Astrocyte (in vitro differentiated cells and primary cell): ENCODE measurements at regions not wholly inside any gene's neighbourhood (a gene's known extent, or its start where the extent isn't known, plus 50 kb on each side); places are given as distances from the start of the nearest gene placed in this dataset.

Experiments used
- DNase-seq: peaks from one replicate; pipeline ENCODE4 v3.0.0-alpha.2; 2010; ENCODE audit warnings: low read depth
- FAIRE-seq: peaks from 2 replicates; lab custom pipeline; 2011; peaks lifted over from hg19 to GRCh38; lab: Jason Lieb, UNC
- H2AFZ ChIP-seq: 2 replicates; pipeline ENCODE4 v1.6.0; 2012; ENCODE audit warnings: low read depth, low read length, inconsistent platforms
- H3K27ac ChIP-seq: 2 replicates; pipeline ENCODE4 v1.5.1; 2011; ENCODE audit warnings: low read depth, low read length, inconsistent platforms
- H3K27me3 ChIP-seq: 2 replicates; pipeline ENCODE4 v1.6.0; 2011; ENCODE audit warnings: low read length, inconsistent platforms; ENCODE audit not compliant: insufficient read depth
- H3K36me3 ChIP-seq: 2 replicates; pipeline ENCODE4 v1.5.1; 2011; ENCODE audit warnings: low read length, inconsistent platforms; ENCODE audit not compliant: insufficient read depth
- H3K4me1 ChIP-seq: 2 replicates; pipeline ENCODE4 v1.5.1; 2011; ENCODE audit warnings: low read length, inconsistent platforms; ENCODE audit not compliant: insufficient read depth
- H3K4me2 ChIP-seq: 2 replicates; pipeline ENCODE4 v1.6.0; 2012; ENCODE audit warnings: low read length, inconsistent platforms
- H3K4me3 ChIP-seq: 2 replicates; pipeline ENCODE4 v1.5.1; 2011; ENCODE audit warnings: low read depth, mild to moderate bottlenecking, low read length, inconsistent platforms; ENCODE audit not compliant: insufficient read depth
- H3K79me2 ChIP-seq: 2 replicates; pipeline ENCODE4 v1.6.0; 2012; ENCODE audit warnings: mild to moderate bottlenecking, low read length, inconsistent platforms; ENCODE audit not compliant: insufficient read depth
- H3K9ac ChIP-seq: 2 replicates; pipeline ENCODE4 v1.6.0; 2012; ENCODE audit warnings: mild to moderate bottlenecking, low read length, inconsistent platforms
- H3K9me3 ChIP-seq: 2 replicates; pipeline ENCODE4 v1.5.1; 2012; ENCODE audit warnings: low read depth, mild to moderate bottlenecking, low read length, inconsistent platforms; ENCODE audit not compliant: insufficient read depth
- H4K20me1 ChIP-seq: 2 replicates; pipeline ENCODE4 v1.6.0; 2012; ENCODE audit warnings: low read length, inconsistent platforms; ENCODE audit not compliant: insufficient read depth
- H3K27ac Mint-ChIP-seq: one replicate; pipeline ENCODE4 v1.8.0; 2021; ENCODE audit warnings: mild to moderate bottlenecking, mixed read lengths; ENCODE audit not compliant: unreplicated experiment
- H3K27me3 Mint-ChIP-seq: one replicate; pipeline ENCODE4 v1.8.0; 2021; ENCODE audit warnings: low read depth, mixed read lengths; ENCODE audit not compliant: unreplicated experiment
- H3K36me3 Mint-ChIP-seq: one replicate; pipeline ENCODE4 v1.8.0; 2021; ENCODE audit warnings: low read depth, mixed read lengths; ENCODE audit not compliant: unreplicated experiment
- H3K4me1 Mint-ChIP-seq: one replicate; pipeline ENCODE4 v1.8.0; 2021; ENCODE audit warnings: low read depth, mixed read lengths; ENCODE audit not compliant: unreplicated experiment
- H3K4me3 Mint-ChIP-seq: one replicate; pipeline ENCODE4 v1.8.0; 2021; ENCODE audit warnings: mild to moderate bottlenecking, moderate library complexity, mixed read lengths; ENCODE audit not compliant: unreplicated experiment
- H3K9me3 Mint-ChIP-seq: one replicate; pipeline ENCODE4 v1.8.0; 2021; ENCODE audit warnings: mild to moderate bottlenecking, mixed read lengths; ENCODE audit not compliant: unreplicated experiment
- CTCF ChIP-seq: IDR thresholded peaks from 2 replicates; pipeline ENCODE4 v1.5.1; 2011; ENCODE audit warnings: low read depth, mild to moderate bottlenecking, inconsistent platforms, low read length, moderate library complexity; ENCODE audit not compliant: insufficient read depth
- EZH2 ChIP-seq: IDR thresholded peaks from 2 replicates; pipeline ENCODE4 v1.6.1; 2012; ENCODE audit warnings: mild to moderate bottlenecking, low read length, inconsistent platforms; ENCODE audit not compliant: insufficient read depth

DNA sequence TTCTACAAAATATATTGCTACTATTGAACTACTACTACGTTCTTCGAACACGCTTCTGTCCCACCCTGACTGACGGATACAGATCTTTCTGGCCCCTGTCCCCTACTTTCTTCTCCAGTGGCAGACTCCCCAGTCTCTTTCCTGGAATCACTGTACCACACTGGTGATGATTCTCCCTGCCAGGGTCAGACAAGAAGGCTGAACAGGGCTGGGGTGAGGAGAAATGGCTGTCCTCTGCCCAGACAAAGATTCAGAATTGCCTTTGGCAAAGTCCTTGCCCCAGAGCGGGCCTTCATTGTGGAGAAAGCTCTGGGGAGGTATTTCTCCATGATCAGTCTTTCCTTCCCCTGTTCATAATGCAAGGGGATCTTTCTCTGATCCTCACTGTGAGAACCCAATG lies 1417.1 kb downstream of the BRD1 start:
- Histone ChIP-seq H3K27me3 (peaks cover 3% of the 10 kb centered on the region), H3K4me2 (no peak overlapping the region), H3K4me1 (no peaks in the 10 kb centered on the region), H3K4me3 (no peak overlapping the region), H3K9ac (no peak overlapping the region), H3K27ac (no peak overlapping the region), H3K36me3 (no peaks in the 10 kb centered on the region), H2AFZ (no peak overlapping the region), H3K79me2 (no peaks in the 10 kb centered on the region), H4K20me1 (no peaks in the 10 kb centered on the region), H3K9me3 (no peaks in the 10 kb centered on the region)
- Mint-ChIP-seq H3K9me3 (peaks cover 3% of the 10 kb centered on the region), H3K36me3 (no peaks in the 10 kb centered on the region), H3K4me1 (peaks cover 3% of the 10 kb centered on the region), H3K4me3 (no peak overlapping the region), H3K27me3 (peaks cover 18% of the 10 kb centered on the region), H3K27ac (no peak overlapping the region)
- DNase-seq (no peak), FAIRE-seq (no peak)
- TF ChIP-seq CTCF, result no peak
- TF ChIP-seq EZH2, result no peak

DNA sequence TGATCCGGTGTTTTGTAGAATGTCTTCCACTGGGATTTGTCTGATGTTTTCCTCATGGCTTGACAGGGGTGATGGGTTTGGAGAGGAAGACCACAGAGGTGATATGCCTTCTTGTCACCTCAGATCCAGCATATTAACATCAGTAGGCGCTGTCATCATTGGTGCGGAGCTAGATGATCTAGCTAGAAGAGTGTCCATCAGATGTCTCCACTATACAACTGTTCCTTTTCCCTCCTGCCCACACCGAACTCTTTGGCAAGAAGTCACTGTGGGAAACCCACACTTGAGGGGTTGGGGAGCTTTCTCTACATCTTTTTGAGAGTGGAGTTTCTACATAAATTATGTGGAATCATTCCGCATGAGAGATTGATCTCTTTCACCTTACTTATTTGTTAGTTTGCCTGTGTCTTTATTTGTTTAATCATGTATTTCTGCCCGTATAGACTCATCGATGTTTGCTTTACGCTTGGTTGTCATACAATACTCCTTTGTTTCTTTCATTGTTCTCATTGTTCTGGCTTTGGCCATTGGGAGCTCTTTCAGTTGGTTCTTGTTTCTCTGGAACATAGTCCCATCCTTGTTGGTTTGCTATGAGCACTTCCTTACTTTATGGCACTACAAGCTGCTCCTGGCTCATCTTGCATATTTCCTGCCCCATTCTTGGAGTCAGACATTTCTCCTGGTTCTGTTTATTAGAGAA lies 1420.3 kb downstream of the BRD1 start:
- no peaks in the 10 kb centered on the region for H3K36me3 ChIP-seq
- peaks cover 25% of the 10 kb centered on the region for H3K27me3 Mint-ChIP-seq
- H3K27me3 ChIP-seq, result peaks cover 3% of the 10 kb centered on the region
- peaks cover 3% of the 10 kb centered on the region for H3K9me3 Mint-ChIP-seq
- no peak overlapping the region for H3K4me3 Mint-ChIP-seq
- H2AFZ ChIP-seq, result no peak overlapping the region
- H3K4me1 ChIP-seq, result no peaks in the 10 kb centered on the region
- peaks cover 2% of the 10 kb centered on the region for H3K9me3 ChIP-seq
- no peaks in the 10 kb centered on the region for H3K79me2 ChIP-seq
- no peak overlapping the region for H3K27ac Mint-ChIP-seq
- H3K4me2 ChIP-seq, result no peak overlapping the region
- DNase-seq (no peak), FAIRE-seq (no peak)
- TF ChIP-seq EZH2, result no peak
- no peak for TF ChIP-seq CTCF
- H3K27ac ChIP-seq, result no peak overlapping the region
- no peak overlapping the region for H3K4me3 ChIP-seq
- no peak overlapping the region for H3K9ac ChIP-seq
- no peaks in the 10 kb centered on the region for H4K20me1 ChIP-seq
- H3K4me1 Mint-ChIP-seq, result peaks cover under 1% of the 10 kb centered on the region
- H3K36me3 Mint-ChIP-seq, result no peaks in the 10 kb centered on the region

GRCh38 chr22:48406161-48406560 lies 1421.5 kb downstream of the BRD1 start:
- Histone ChIP-seq H3K9ac (no peak overlapping the region), H3K4me2 (no peak overlapping the region), H3K27me3 (peaks cover 3% of the 10 kb centered on the region), H3K4me1 (no peaks in the 10 kb centered on the region), H3K36me3 (no peaks in the 10 kb centered on the region), H4K20me1 (no peaks in the 10 kb centered on the region), H3K9me3 (peaks cover 3% of the 10 kb centered on the region), H3K79me2 (no peaks in the 10 kb centered on the region), H2AFZ (no peak overlapping the region), H3K4me3 (no peak overlapping the region), H3K27ac (no peak overlapping the region)
- Mint-ChIP-seq H3K36me3 (no peaks in the 10 kb centered on the region), H3K4me1 (no peaks in the 10 kb centered on the region), H3K9me3 (peaks cover 3% of the 10 kb centered on the region), H3K4me3 (no peak overlapping the region), H3K27me3 (peaks cover 30% of the 10 kb centered on the region), H3K27ac (no peak overlapping the region)
- no peak for FAIRE-seq
- no peak for DNase-seq
- no peak for TF ChIP-seq CTCF
- no peak for TF ChIP-seq EZH2
